Transverse colon (tissue), 4 donors: ENCODE measurements at regions not wholly inside any gene's neighbourhood (a gene's known extent, or its start where the extent isn't known, plus 50 kb on each side); places are given as distances from the start of the nearest gene placed in this dataset.

Experiments used
- DNase-seq: peaks from one replicate; pipeline ENCODE4 v3.0.0-alpha.2; 2019
- H3K27ac ChIP-seq, 4 donors: fragments of 200-600 bp; sonication (generic); 2 replicates each; pipeline ENCODE4 v1.5.1; 2016 to 2018; ENCODE audit warnings: inconsistent platforms in 4 of 4
- H3K27me3 ChIP-seq: fragments of 200-600 bp; sonication (generic); 2 replicates; pipeline ENCODE4 v1.5.1; 2017; ENCODE audit warnings: inconsistent platforms
- H3K36me3 ChIP-seq, 4 donors: fragments of 200-600 bp; sonication (generic); 2 replicates each; pipeline ENCODE4 v1.5.1; 2017 to 2019; ENCODE audit warnings: inconsistent platforms in 4 of 4
- H3K4me1 ChIP-seq, 4 donors: fragments of 200-600 bp; sonication (generic); 2 replicates each; pipeline ENCODE4 v1.5.1; 2017 to 2020; ENCODE audit warnings: inconsistent platforms in 4 of 4
- H3K4me3 ChIP-seq, 4 donors: fragments of 200-600 bp; sonication (generic); 1 replicate in 1 of 4; 2 replicates in 3 of 4; pipeline versions ENCODE4 v1.5.1 to v1.6.1; 2017 to 2019; ENCODE audit warnings: inconsistent platforms in 4 of 4
- H3K9me3 ChIP-seq, 2 donors: fragments of 200-600 bp; sonication (generic); 2 replicates each; pipeline ENCODE4 v1.5.1; 2017 to 2019; ENCODE audit warnings: inconsistent platforms in 2 of 2
- CTCF ChIP-seq, 5 experiments: fragments of 200-600 bp in 3 of 5; fragments of 450-650 bp in 2 of 5; sonication (generic) in 3 of 5; IDR thresholded peaks; 1 replicate in 2 of 5; 2 replicates in 3 of 5; pipeline ENCODE4 v1.5.1; 2016 to 2017; ENCODE audit warnings: antibody characterized with exemption in 5 of 5, inconsistent platforms in 3 of 5, mild to moderate bottlenecking in 2 of 5, moderate library complexity in 1 of 5
- EP300 ChIP-seq: sonication (generic); formaldehyde crosslinking; IDR thresholded peaks from one replicate; pipeline ENCODE4 v1.6.1; 2017; ENCODE audit warnings: antibody characterized with exemption, low read depth
- POLR2A ChIP-seq: fragments of 450-650 bp; IDR thresholded peaks from one replicate; pipeline ENCODE4 v1.6.1; 2016; ENCODE audit warnings: antibody characterized with exemption, mild to moderate bottlenecking, moderate library complexity
- POLR2AphosphoS5 ChIP-seq, 3 donors: sonication (generic); formaldehyde crosslinking; IDR thresholded peaks; one replicate each; pipeline ENCODE4 v1.6.1; 2016; ENCODE audit warnings: antibody characterized with exemption in 3 of 3
- WGBS, 2 donors: methylation state at CpG; one replicate each; pipeline ENCODE4 v1.1.5; 2018; ENCODE audit warnings: low coverage in 1 of 2; 5-methylcytosine and 5-hydroxymethylcytosine counted together
- in situ Hi-C, 4 donors: fragments of 200-750 bp; cut with MboI; loops; one replicate each; pipeline versions ENCODE4 v1.15.0 to v1.15.1; 2017; ENCODE audit warnings: low sequenced_read_pairs in 3 of 4, low pct_ligation_motif_present in 1 of 4, low pct_unique_long_range_greater_than_20kb in 1 of 4
- intact Hi-C: fragments of 100-400 bp; cut with DNase I; formaldehyde crosslinking; loops from one replicate; pipeline ENCODE4 v1.15.1; 2023; ENCODE audit warnings: low total_unique reads

GRCh38 chr17:62859146-62859545, 51.0 kb upstream of the MARCHF10 start:
- TF ChIP-seq POLR2A = no peak
- TF ChIP-seq EP300 = no peak
- no peak for TF ChIP-seq CTCF (IDR thresholded peaks at IDR 0.05)
- TF ChIP-seq POLR2AphosphoS5 (IDR thresholded peaks at IDR 0.05) = no peak
- Histone ChIP-seq H3K9me3 (no peaks in the 10 kb centered on the region), H3K4me3 (no peak overlapping the region), H3K27ac (no peak overlapping the region), H3K4me1 (no peaks in the 10 kb centered on the region), H3K27me3 (peaks cover 4% of the 10 kb centered on the region), H3K36me3 (no peaks in the 10 kb centered on the region)
- intact Hi-C loops = no loop called here
- in situ Hi-C loops = no loop called here
- 71 to 91% methylated on average over 1 to 3 of the region's 3 CpGs for WGBS, 2 donors
- DNase-seq = no peak
